ENCODE measurements at regions not wholly inside any gene's neighbourhood (a gene's known extent, or its start where the extent isn't known, plus 50 kb on each side); places are given as distances from the start of the nearest gene placed in this dataset.
"Not testable (repeated sequence)": the region's sequence is repeated elsewhere in the genome, so short reads cannot be mapped to it uniquely, and the experiment has no call there.

DNA sequence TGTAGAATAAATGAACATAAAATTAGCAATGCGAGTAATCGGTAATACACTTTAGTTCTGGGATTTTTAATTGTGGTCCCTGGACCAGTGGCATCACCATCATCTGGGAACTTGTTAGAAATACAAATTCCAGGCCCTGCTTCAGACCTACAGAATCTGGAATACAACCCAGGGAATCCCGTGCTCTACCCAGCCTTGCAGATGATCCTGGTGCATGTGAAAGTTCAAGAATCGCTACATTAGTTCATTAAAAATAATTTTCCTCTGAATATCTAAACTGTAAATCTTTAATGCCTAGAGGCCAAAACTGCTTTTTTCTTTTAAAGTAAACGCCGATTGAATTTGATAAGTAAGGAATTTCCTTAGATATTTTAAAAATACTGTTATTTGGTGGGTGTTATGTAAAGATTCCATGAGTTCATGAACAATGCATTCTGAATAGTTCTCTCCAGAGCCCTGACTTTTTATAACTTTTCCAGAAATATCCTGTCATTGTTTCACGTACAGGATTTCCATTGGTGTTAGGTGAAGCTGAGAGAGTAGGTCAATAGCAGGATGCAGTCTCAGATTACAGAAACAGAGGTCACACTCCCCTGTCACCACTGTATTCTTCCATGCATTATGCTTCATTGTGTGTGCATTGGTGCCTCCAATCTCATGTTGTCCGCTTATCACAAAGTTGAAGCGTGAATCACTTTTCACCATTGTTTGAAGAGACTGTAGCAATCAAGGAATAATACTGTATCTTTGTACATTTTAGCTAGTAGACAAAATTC, 596.5 kb upstream of the KLF12 start:
- DNase-seq (ENCODE audit: low read depth): no peak

DNA sequence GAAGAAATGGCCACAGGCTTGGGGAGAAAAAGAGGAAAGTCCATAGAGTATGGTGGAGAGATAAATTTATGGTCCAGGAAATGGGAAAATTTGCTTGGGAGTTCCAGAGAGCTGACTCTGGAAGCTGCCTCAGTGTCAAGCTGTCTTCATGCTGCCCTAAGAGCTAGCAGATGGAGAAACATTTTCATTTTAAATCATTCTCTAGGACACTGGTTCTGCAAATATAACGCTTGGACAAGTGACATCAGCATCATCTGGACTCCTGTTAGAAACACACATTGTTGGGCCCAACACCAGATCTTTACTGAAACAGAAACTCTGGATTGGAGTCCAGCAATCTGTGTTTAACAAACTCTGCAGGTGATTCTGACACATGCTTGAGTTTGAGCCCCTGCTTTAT, 592.0 kb upstream of the KLF12 start:
- DNase-seq (ENCODE audit: low read depth): no peak

DNA sequence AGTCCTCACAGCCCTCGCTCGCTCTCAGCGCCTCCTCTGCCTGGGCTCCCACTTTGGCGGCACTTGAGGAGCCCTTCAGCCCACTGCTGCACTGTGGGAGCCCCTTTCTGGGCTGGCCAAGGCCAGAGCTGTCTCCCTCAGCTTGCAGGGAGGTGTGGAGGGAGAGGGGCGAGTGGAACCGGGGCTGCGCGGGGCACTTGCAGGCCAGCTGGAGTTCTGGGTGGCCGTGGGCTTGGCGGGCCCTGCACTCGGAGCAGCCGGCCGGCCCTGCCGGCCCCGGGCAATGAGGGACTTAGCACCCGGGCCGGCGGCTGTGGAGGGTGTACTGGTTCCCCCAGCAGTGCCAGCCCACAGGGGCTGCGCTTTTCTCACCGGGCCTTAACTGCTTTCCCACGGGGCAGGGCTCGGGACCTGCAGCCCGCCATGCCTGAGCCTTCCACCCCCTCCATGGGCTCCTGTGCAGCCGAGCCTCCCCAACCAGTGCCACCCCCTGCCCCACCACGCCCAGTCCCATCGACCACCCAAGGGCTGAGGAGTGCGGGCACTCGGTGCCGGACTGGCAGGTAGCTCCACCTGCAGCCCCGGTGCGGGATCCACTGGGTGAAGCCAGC, 584.1 kb upstream of the KLF12 start:
- not testable (repeated sequence) for DNase-seq (ENCODE audit: low read depth)

DNA sequence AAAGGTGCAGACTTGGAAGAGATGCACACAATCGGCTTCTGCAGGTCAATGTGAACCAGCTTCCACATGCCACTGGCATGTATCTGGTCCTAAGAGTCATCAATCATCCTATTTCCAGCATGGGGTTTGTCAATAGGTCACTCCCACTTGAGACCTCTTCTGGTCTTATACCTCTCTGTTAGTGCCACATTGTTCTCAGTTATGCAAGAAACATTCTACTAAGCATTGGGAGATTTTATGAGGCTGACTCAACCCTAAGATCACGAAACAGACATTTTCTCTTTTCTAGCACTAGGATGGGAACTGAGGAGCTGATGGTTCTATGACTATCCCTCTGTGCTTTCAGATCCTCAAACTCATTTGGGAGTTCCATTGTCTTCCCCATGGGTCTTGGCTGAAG, 581.5 kb upstream of the KLF12 start:
- peak; percentile 18 for DNase-seq (ENCODE audit: low read depth)

DNA sequence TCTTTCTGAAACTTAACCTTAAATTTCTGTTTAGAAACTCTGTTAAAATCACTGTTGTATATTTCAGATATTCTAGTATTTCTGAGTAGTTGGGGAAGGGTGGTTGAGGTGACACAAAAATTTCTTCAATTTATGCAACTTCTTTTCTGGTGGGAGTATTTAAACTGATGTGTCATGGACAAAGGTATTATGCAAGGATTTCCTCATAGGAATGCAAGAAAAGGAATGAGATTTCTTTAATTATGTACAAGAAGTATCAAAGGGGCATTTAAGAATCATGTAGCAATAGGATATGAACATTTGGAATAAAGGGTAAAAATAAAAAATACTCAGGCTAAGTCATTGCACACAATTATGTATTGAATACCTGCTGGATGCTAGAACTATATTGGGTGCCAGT, 575.8 kb upstream of the KLF12 start:
- peak; percentile 87 for DNase-seq (ENCODE audit: low read depth)

GRCh38 chr13:74709226-74709625, 575.0 kb upstream of the KLF12 start:
- no peak for DNase-seq (ENCODE audit: low read depth)

GRCh38 chr13:74708629-74709028, 574.4 kb upstream of the KLF12 start:
- DNase-seq (ENCODE audit: low read depth): no peak

DNA sequence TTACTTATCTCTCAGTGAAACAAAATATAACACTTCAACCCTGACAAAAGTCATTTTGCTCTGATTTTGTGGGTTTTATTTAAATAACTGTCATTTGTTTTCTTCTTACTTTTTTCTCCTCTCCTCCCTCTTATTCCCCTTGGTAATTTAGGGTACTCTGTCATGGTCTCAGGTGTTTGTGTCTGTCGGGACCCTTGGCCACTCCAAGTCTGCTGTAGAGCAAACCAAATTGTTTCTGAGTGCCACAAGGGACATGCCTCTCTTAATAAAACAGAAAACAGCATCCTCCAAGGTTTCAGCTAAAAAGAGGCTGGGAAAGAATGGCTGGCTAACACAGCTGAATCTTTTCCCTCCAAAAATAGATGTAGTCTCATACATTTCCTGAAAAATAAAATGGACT, 573.1 kb upstream of the KLF12 start:
- no peak for DNase-seq (ENCODE audit: low read depth)

DNA sequence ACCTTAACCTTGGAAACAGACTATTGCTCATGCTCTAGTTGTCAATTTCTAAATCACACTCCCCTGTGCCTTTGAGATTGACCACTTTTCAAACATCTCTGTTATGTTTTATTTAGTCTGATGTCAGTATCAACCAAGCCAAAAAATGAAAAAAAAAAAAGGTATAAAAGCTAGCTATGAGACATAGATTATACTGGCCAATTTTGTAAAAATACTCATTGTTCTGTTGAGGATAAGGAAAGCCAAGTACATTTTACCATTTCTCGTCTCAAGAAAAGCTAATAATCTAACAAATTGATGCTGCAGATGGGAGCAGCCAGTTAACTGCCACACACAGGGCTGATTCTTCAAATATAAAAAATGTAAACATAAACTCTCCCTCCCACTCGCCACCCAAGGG, 572.6 kb upstream of the KLF12 start:
- DNase-seq (ENCODE audit: low read depth): no peak

DNA sequence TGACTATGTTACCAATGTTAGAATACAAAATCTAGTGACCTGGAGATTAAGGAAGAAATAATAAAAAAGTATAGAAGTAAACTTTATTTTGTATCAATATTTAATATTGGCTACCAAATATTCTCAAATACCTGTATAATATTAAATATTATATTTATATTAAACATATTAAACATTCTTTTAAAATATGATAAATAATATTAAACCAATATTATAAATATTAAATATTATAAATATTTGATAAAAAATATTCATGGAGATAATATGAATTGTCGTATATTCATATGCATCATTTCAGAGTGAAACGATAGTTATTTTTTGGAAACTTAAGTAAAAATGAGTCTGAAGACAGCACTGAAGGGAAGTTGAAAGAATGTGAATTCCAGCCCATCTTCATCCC, 571.2 kb upstream of the KLF12 start:
- no peak for DNase-seq (ENCODE audit: low read depth)

DNA sequence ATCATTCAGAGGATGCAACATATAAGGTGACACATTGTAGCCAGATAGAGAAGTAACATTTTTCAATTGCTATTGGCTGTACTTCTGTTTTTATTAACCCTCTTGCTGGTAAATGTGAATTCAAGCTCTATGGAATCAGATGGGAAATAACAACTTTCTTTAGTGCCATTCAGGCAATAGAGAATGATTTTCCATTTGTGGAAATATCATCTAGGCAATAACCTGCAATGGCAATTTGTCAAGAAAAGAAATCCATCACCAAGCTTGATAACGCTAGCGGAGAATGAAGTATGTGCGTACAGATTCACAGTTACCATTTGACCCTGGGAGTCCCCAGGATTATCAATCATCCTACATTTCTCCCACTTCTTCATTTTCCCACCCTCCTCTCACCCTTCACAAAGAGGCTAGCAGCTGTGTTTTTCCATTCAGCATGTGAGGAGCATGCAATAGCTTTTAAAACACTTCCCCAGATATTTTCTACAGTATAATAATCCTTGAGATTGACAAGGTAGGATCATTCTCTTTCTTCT, 569.7 kb upstream of the KLF12 start:
- DNase-seq (ENCODE audit: low read depth): no peak

- DNase-seq (ENCODE audit: low read depth): no peak
Measured at GRCh38 chr13:74696148-74696922, 562.1 kb upstream of the KLF12 start.

DNA sequence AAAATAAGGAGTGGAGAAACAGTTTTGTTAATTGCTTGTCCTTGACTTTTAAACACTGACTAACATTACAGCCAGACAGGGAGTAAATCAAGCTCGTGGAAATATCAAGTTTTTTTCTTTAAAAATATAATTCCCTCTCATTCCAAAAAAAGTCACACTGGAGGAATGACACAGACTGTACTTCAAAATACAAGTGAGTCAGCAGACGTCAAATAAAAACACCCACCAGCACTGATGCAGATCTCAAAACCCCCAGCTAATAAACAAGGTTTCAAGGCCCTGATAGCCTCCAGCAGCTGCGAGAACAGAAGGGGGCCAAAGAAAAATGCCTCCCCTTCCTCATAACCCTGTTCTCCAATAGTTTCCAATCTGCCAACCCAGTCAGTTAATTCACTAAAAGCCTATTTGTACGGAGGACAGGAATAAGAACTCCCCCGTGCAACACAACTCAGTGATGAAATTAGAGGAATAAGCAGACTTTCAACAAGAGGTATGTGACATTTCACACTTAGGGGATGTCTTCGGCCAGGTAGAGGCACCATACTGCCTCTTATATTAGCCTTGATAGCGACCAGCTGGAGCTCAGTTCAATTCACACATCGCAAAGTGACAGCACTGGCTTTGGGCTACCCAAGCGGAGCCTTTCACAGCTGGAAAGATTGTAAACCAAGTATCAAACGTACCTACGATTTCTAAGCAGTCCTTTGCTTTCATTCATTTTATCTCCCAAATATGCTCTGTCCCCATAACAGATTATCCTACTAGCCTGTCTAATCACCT, 561.0 kb upstream of the KLF12 start:
- DNase-seq (ENCODE audit: low read depth): peak; percentile 56

DNA sequence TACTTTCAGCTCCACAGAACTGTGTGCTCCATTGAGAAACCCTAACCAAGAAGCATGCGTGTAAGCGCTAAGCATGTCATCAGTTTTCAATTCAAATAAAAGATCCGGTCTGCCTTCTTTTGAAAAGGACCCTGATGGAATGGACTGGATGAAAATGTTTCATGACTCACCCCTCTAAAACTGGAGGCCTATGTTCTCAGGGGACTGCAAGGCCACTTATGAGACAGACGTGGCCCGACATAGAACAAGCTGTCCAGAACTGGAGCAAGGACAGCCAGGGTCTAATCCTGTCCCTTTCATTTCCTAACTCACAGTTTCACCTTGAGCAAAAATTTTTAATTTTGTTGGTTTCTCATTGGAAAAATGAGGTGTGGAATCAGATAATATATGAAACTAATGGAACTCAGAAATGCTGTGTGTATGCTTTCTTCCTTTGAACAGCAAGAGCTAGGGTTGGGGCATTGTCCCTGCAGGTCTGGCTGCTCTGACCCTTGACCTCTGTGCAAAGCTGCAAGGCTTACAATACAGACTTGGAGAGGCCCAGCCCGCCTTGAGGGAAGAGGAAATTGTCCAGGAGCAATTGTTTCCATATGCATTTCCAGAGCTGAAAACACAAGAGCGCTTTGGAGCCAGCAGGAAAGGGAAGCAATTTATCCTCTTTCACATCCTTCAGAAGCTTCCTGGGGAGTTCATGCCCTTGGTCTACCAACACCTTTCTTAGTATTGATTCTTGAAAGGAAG, 553.4 kb upstream of the KLF12 start:
- no peak for DNase-seq (ENCODE audit: low read depth)

DNA sequence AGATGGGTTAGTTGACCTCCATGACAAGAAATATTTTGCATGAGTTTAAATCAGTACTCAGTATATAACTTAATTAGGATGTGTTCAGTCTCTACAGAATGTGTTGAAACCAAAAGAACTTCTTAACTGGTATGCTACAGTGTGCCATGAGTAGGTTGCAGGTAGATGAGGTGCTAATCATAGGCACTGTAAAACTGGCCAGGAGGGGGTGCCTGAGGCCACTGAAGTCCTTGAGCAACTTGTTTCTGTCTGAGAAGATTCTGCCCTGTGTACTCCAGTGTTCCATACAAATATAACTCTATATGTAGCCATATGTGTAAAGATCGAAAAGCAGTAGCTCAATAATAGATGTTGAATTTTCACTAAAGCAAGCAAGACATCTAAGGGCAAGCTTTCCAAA, 549.2 kb upstream of the KLF12 start:
- DNase-seq (ENCODE audit: low read depth): peak; percentile 14

DNA sequence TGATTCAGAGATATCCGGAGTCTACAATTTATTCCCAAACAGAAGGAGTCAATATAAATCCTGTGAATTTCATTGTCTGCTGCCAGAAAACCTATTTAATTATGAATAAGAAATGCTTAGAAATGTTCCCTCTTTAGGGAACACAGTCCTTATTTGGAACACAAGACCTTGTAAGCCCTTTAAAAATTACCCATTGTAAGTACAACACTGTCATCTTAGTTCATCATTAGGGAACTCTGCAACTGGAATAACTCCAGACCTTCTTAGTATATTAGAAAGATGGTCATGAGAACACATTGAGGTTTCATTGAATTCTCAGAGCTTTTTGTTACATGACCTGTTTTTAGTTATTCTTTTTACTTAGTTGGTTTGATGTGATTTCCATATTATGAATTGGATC, 548.5 kb upstream of the KLF12 start:
- no peak for DNase-seq (ENCODE audit: low read depth)

GRCh38 chr13:74681891-74682290, 547.7 kb upstream of the KLF12 start:
- DNase-seq (ENCODE audit: low read depth): no peak

GRCh38 chr13:74678308-74678965, 544.2 kb upstream of the KLF12 start:
- peak; percentile 11 for DNase-seq (ENCODE audit: low read depth)

DNA sequence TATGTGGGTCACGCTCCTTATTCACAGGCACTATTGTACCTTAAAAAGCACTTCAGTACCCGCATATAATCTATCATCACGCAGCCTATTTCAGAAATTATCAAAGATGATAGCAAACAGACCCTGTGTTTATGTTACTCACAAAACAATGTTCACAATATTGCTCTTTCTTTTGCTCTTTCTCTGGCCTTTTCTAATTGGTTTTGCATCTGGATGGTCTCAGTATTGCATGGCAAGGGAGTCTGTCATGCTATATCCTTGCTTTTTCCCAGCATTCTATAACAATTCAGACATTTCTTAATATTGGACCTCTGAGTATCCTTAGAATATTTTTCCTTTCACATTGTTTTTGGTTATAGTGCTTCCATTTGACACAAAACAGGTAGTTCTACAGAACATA, 541.8 kb upstream of the KLF12 start:
- no peak for DNase-seq (ENCODE audit: low read depth)

GRCh38 chr13:74675182-74675581, 541.0 kb upstream of the KLF12 start:
- peak; percentile 77 for DNase-seq (ENCODE audit: low read depth)

- no peak for DNase-seq (ENCODE audit: low read depth)
Measured at GRCh38 chr13:74674720-74675119, 540.5 kb upstream of the KLF12 start.
